IPS DF 4.7 (cell line): ENCODE measurements at regions not wholly inside any gene's neighbourhood (a gene's known extent, or its start where the extent isn't known, plus 50 kb on each side); places are given as distances from the start of the nearest gene placed in this dataset.
"Not testable (repeated sequence)": the region's sequence is repeated elsewhere in the genome, so short reads cannot be mapped to it uniquely, and the experiment has no call there.

Experiments used
- DNase-seq: peaks from one replicate; pipeline ENCODE4 v3.0.0-alpha.2; 2013; ENCODE audit warnings: low spot score; ENCODE audit errors: extremely low read depth

- no peak for DNase-seq
Measured at GRCh38 chr9:115400796-115401195, 282.8 kb upstream of the TNC start.

- DNase-seq, result no peak
Measured at GRCh38 chr9:115401756-115402327, 283.9 kb upstream of the TNC start.

GRCh38 chr9:115403753-115404152, 285.8 kb upstream of the TNC start:
- DNase-seq, result no peak

DNA sequence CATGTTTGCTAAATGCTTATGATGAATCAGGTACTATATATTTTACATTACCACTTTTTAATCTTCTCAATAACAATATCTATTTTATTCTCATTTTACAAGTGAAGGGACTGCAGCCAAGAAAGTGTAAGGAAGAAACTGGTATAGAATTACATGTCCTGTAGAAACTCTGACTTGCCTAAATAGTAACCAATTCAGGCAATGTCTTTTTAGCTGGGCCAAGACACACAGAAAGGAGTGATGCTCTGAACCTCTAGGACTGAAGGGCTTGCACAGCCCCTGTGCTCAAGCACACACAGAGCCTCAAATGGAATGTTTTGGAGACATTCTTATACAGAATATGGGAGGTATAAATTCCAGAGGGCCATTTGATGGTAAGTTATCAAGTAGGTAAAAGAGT, 286.4 kb upstream of the TNC start:
- DNase-seq, result no peak

GRCh38 chr9:115411516-115411915, 293.6 kb upstream of the TNC start:
- DNase-seq, result no peak

GRCh38 chr9:115411993-115412452, 294.1 kb upstream of the TNC start:
- DNase-seq, result no peak

DNA sequence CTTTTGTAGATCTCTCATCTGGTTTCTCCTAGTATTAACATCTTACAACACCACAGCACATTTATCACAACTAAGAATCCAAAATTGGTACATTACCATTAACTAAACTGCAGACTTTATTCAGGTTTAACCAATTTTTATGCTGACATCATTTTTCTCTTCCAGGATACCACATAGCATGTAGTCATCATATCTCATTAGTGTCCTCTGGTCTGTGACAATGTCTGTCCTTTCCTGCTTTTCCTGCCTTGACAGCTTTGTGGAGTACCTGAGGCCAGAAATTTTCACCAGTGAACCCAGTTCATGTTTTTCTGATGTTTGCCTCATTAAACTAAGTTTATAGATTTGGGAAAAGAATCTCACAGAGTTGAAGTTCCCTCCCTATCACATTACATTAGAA, 294.7 kb upstream of the TNC start:
- DNase-seq, result no peak

GRCh38 chr9:115413304-115413703, 295.3 kb upstream of the TNC start:
- DNase-seq, result no peak

DNA sequence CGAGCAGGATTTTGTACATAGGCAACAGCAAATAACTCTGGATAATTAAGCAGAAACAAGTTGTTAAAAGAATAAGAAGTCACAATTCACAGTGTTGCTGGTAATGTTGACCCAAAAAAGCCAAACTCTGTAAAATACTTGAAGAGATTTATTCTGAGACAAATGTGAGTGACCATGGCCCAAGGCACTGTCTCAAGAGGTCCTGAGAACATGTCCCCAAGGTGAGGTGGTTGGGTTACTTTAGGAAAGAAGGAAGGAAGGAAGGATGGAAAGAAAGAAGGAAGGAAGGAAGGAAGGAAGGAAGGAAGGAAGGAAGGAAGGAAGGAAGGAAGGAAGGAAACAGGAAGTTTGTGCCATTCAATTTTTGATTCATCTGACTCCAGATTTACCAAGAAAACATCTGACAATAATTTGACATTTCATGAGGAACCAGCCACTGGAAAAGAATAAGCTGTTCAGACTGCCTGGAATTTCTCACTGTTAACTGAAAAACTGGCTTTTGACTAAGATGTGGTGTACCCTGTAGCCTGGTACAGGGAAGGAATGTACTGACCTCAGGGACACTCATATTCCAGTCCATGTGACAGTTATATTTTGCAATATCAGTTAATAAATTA, 295.9 kb upstream of the TNC start:
- no peak for DNase-seq

GRCh38 chr9:115414561-115414960, 296.6 kb upstream of the TNC start:
- no peak for DNase-seq

- DNase-seq, result no peak
Measured at GRCh38 chr9:115415450-115415849, 297.5 kb upstream of the TNC start.

- no peak for DNase-seq
Measured at GRCh38 chr9:115416299-115416698, 298.3 kb upstream of the TNC start.

DNA sequence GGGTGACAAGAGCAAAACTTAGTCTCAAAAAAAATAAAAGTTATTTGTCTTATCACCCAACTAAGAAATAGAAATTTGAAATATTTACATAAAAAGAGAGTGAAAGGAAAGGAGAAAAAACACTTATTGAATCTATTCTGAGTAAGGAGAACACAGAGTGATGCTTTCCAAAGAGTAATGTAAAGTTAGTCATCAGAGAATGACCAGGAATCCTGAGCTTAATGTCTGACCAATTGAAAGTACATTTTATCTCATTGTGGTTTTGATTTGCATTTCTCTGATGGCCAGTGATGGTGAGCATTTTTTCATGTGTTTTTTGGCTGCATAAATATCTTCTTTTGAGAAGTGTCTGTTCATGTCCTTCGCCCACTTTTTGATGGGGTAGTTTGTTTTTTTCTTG, 300.2 kb upstream of the TNC start:
- DNase-seq, result not testable (repeated sequence)

- no peak for DNase-seq
Measured at GRCh38 chr9:115422932-115423440, 305.0 kb upstream of the TNC start.

DNA sequence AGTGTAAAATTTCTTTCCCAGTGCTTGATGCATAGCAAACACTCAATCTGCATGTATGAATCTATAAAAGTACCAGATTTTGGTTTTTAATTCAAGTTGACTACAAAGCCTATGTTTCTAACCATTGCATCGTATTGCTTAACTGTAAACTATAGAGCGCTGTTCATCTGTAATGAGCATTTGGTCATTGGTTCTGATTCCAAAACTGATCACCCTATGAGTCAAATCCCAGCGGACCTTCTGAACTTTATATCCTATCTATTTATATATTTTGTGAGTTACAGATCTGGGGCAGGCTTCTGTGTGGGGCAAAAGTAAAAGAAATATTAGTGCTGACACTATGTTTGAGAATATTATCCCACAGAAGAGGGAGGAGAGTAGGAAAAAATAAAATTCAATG, 305.7 kb upstream of the TNC start:
- DNase-seq, result no peak

GRCh38 chr9:115425601-115426000, 307.6 kb upstream of the TNC start:
- no peak for DNase-seq

DNA sequence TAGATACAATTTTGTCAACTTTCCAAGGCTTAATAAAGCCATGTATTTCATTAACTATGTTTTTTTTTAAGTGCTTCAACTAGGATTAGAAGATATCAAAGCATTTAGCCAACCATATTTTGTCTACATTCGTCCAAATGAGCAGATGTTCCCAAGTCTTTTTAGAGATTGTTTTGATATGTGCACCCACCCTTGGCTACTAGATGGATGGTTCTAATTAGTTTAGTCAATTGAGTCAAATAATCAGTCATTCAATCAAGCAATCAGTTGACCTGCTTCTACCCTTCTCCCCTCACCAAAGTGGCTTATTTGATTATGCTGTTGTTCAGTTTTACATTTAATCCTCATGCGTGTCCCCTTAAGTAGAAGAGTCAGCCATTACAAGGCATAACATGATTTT, 319.5 kb upstream of the TNC start:
- no peak for DNase-seq

DNA sequence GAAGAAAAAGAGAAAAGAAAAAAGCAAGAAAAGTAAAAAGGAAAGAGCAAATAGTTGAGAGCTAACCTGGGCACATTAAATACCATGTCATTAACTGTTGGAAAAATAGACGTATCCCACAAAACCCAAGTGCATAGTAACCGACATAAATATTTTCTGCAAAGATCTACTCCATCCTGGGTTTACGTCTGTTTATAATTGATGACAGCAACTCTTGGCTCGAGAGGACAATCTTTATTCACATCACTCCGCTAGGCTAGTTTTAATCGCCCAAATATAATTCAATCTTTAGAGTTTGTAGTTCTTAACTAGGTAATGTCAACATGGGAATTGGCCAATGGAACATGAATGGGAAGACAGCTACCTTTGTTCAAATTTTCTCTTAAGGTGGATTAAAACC, 321.7 kb upstream of the TNC start:
- no peak for DNase-seq

GRCh38 chr9:115442054-115442453, 324.1 kb upstream of the TNC start:
- DNase-seq, result no peak

DNA sequence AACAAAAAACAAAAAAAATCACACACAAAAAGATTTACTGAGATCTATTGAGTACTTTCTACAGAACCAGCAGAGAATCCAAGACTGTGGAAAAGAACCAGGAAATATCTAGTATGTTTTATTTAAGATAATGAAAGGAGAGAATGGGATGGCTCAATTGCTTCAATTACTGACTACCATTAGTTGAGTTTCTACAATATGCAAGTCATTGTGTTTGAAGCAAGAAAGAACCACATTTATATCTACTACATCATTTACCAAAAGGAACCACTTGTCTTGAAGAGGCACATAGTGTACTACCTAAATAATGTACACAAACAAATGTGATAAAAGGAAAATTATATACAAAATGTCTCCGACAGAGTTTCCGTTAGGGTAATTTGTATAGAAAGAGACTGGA, 325.9 kb upstream of the TNC start:
- no peak for DNase-seq

DNA sequence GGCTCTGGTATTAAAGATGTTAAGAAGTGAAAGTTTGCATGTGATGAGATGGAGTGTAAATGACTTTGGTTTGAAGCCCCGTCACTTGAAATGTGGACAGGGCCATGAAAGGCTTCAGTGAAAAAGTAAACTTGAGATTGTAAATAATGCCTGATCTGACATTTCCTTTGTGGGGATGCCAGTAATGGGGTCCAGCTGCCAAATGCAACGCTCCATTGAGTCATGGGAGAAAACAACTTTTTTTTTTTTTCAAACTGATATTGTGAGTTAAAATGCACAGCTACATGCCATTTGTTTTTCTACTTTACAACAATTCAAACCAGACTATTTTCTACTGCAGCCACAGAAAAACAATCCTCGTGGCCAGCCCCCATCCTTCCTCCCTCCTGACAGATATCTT, 327.0 kb upstream of the TNC start:
- no peak for DNase-seq

DNA sequence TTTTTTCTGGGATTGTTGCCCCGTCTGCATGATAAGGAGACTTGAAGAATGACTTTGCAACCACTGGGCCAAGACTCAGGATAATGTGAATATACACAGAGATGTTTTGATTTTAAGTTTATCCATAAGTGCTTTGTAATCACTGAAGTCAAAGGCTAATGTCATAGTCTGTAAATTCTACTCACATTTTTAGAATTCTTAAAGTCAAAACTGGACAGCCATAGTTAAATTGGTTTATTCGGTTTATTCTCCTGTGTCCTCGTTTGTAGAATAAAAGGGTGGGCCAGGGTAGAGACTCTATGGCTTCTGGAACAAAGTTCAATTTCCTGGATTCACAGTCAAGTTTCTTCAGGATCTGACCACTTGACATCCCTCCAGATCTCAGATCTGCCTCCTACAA, 327.7 kb upstream of the TNC start:
- no peak for DNase-seq

DNA sequence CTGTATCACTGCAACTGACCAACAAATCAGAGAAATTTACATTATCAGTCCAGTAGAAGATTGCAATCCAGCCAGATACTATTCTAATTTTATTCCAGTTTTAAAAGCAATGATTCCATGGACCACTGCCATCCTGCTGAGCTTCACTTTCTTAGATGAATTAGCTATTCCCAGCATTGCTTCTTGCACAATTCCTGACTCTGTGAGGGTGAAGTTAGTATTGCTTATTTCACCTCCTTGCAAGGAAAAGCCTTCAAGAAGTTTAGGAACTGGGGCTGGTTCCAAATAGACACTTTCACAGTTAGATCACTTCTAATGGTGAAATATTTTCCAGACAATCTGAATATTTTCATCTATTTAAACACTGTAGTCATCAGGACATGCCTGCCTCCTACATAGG, 338.6 kb upstream of the TNC start:
- DNase-seq, result no peak
